Endothelial cell (in vitro differentiated cells): ENCODE measurements at regions not wholly inside any gene's neighbourhood (a gene's known extent, or its start where the extent isn't known, plus 50 kb on each side); places are given as distances from the start of the nearest gene placed in this dataset.

Experiments used
- DNase-seq: peaks from one replicate; pipeline ENCODE4 v3.0.0; 2021; ENCODE audit warnings: low spot score
- H3K27ac Mint-ChIP-seq: one replicate; pipeline ENCODE4 v1.8.0; 2021; ENCODE audit warnings: mixed read lengths, inconsistent platforms; ENCODE audit not compliant: unreplicated experiment
- H3K27me3 Mint-ChIP-seq: one replicate; pipeline ENCODE4 v1.8.0; 2021; ENCODE audit warnings: mild to moderate bottlenecking, moderate library complexity, mixed read lengths, inconsistent platforms; ENCODE audit not compliant: unreplicated experiment
- H3K36me3 Mint-ChIP-seq: one replicate; pipeline ENCODE4 v1.8.0; 2021; ENCODE audit warnings: mild to moderate bottlenecking, low read depth, mixed read lengths, inconsistent platforms; ENCODE audit not compliant: unreplicated experiment
- H3K4me1 Mint-ChIP-seq: one replicate; pipeline ENCODE4 v1.8.0; 2021; ENCODE audit warnings: mild to moderate bottlenecking, mixed read lengths, inconsistent platforms; ENCODE audit not compliant: unreplicated experiment
- H3K4me3 Mint-ChIP-seq: one replicate; pipeline ENCODE4 v1.8.0; 2021; ENCODE audit warnings: mild to moderate bottlenecking, mixed read lengths, inconsistent platforms; ENCODE audit not compliant: unreplicated experiment
- H3K9me3 Mint-ChIP-seq: one replicate; pipeline ENCODE4 v1.8.0; 2021; ENCODE audit warnings: mixed read lengths, inconsistent platforms; ENCODE audit not compliant: unreplicated experiment
- CTCF ChIP-seq: fragments of 200-600 bp; sonication (generic); IDR thresholded peaks from one replicate; pipeline ENCODE4 v1.5.0; 2021; ENCODE audit warnings: antibody characterized with exemption; ENCODE audit not compliant: unreplicated experiment

- no peak for TF ChIP-seq CTCF
- peaks cover 7% of the 10 kb centered on the region for H3K27me3 Mint-ChIP-seq
- H3K27ac Mint-ChIP-seq = no peak overlapping the region
- H3K4me1 Mint-ChIP-seq = no peaks in the 10 kb centered on the region
- no peaks in the 10 kb centered on the region for H3K9me3 Mint-ChIP-seq
- DNase-seq = no peak
- no peaks in the 10 kb centered on the region for H3K36me3 Mint-ChIP-seq
- H3K4me3 Mint-ChIP-seq = no peak overlapping the region
These were observed 1372.6 kb downstream of the CDH11 start for GRCh38 chr16:63749276-63749675.

GRCh38 chr16:63745456-63745855 is 1376.4 kb downstream of the CDH11 start:
- Mint-ChIP-seq H3K4me3 (no peak overlapping the region), H3K36me3 (no peaks in the 10 kb centered on the region), H3K27me3 (peaks cover 9% of the 10 kb centered on the region), H3K27ac (no peak overlapping the region), H3K9me3 (no peaks in the 10 kb centered on the region), H3K4me1 (no peaks in the 10 kb centered on the region)
- TF ChIP-seq CTCF = no peak
- DNase-seq = no peak

- TF ChIP-seq CTCF = no peak
- H3K27ac Mint-ChIP-seq = no peak overlapping the region
- DNase-seq = no peak
- no peak overlapping the region for H3K4me3 Mint-ChIP-seq
- no peaks in the 10 kb centered on the region for H3K9me3 Mint-ChIP-seq
- no peaks in the 10 kb centered on the region for H3K4me1 Mint-ChIP-seq
- H3K36me3 Mint-ChIP-seq = no peaks in the 10 kb centered on the region
- H3K27me3 Mint-ChIP-seq = peaks cover 6% of the 10 kb centered on the region
These were observed 1377.6 kb downstream of the CDH11 start for GRCh38 chr16:63744077-63744874.

- Mint-ChIP-seq H3K9me3 (no peaks in the 10 kb centered on the region), H3K27me3 (peaks cover 6% of the 10 kb centered on the region), H3K36me3 (no peaks in the 10 kb centered on the region), H3K4me1 (no peaks in the 10 kb centered on the region), H3K27ac (no peak overlapping the region), H3K4me3 (no peak overlapping the region)
- no peak for TF ChIP-seq CTCF
- no peak for DNase-seq
These were observed 1379.7 kb downstream of the CDH11 start for GRCh38 chr16:63742150-63742549.

GRCh38 chr16:63737633-63738032 is 1384.2 kb downstream of the CDH11 start:
- no peaks in the 10 kb centered on the region for H3K4me1 Mint-ChIP-seq
- DNase-seq = no peak
- no peaks in the 10 kb centered on the region for H3K27me3 Mint-ChIP-seq
- no peaks in the 10 kb centered on the region for H3K9me3 Mint-ChIP-seq
- no peak overlapping the region for H3K4me3 Mint-ChIP-seq
- no peak overlapping the region for H3K27ac Mint-ChIP-seq
- H3K36me3 Mint-ChIP-seq = no peaks in the 10 kb centered on the region
- no peak for TF ChIP-seq CTCF
